GM18508 (cell line): ENCODE measurements at regions not wholly inside any gene's neighbourhood (a gene's known extent, or its start where the extent isn't known, plus 50 kb on each side); places are given as distances from the start of the nearest gene placed in this dataset.
"Not testable (repeated sequence)": the region's sequence is repeated elsewhere in the genome, so short reads cannot be mapped to it uniquely, and the experiment has no call there.

Source experiments
- ATAC-seq: cut with Tn5 transposase; IDR thresholded peaks from one replicate; pipeline ENCODE4 v1.9.1; 2021; ENCODE audit warnings: moderate number of reproducible peaks; ENCODE audit not compliant: insufficient read depth, unreplicated experiment

- ATAC-seq: no peak
Observed at GRCh38 chr4:36582198-36582597, 300.8 kb downstream of the DTHD1 start.

GRCh38 chr4:36587909-36588472 is 306.6 kb downstream of the DTHD1 start:
- no peak for ATAC-seq

- ATAC-seq: no peak
Observed at GRCh38 chr4:36590343-36590742, 308.9 kb downstream of the DTHD1 start.

- ATAC-seq: no peak
Observed at GRCh38 chr4:36601864-36602495, 320.6 kb downstream of the DTHD1 start.

GRCh38 chr4:36609661-36610060 is 328.2 kb downstream of the DTHD1 start:
- no peak for ATAC-seq

- ATAC-seq: no peak
Observed at GRCh38 chr4:36610628-36611027, 329.2 kb downstream of the DTHD1 start.

- ATAC-seq: not testable (repeated sequence)
Observed at GRCh38 chr4:36613142-36613541, 331.7 kb downstream of the DTHD1 start.

- ATAC-seq: no peak
Observed at GRCh38 chr4:36614011-36614410, 332.6 kb downstream of the DTHD1 start.

- ATAC-seq: no peak
Observed at GRCh38 chr4:36618102-36618501, 336.7 kb downstream of the DTHD1 start.

- no peak for ATAC-seq
Observed at GRCh38 chr4:36624030-36624429, 342.6 kb downstream of the DTHD1 start.

- ATAC-seq: no peak
Observed at GRCh38 chr4:36638273-36638811, 356.9 kb downstream of the DTHD1 start.

GRCh38 chr4:36640876-36641275 is 359.5 kb downstream of the DTHD1 start:
- no peak for ATAC-seq

GRCh38 chr4:36651253-36651652 is 369.8 kb downstream of the DTHD1 start:
- peak; percentile 100 for ATAC-seq

GRCh38 chr4:36652857-36653256 is 371.4 kb downstream of the DTHD1 start:
- ATAC-seq: no peak

- no peak for ATAC-seq
Observed at GRCh38 chr4:36665985-36666527, 384.6 kb downstream of the DTHD1 start.

- ATAC-seq: no peak
Observed at GRCh38 chr4:36675436-36675835, 394.0 kb downstream of the DTHD1 start.

GRCh38 chr4:36676139-36677050 is 395.0 kb downstream of the DTHD1 start:
- no peak for ATAC-seq

GRCh38 chr4:36677112-36677511 is 395.7 kb downstream of the DTHD1 start:
- ATAC-seq: no peak

GRCh38 chr4:36677874-36678273 is 396.5 kb downstream of the DTHD1 start:
- no peak for ATAC-seq

GRCh38 chr4:36687681-36688080 is 406.3 kb downstream of the DTHD1 start:
- no peak for ATAC-seq

- no peak for ATAC-seq
Observed at GRCh38 chr4:36692586-36692985, 411.2 kb downstream of the DTHD1 start.
